Embryonic facial prominence (tissue), 1 donor: ENCODE measurements at regions not wholly inside any gene's neighbourhood (a gene's known extent, or its start where the extent isn't known, plus 50 kb on each side); places are given as distances from the start of the nearest gene placed in this dataset.

ENCODE experiments used
- DNase-seq: peaks from one replicate; pipeline ENCODE4 v3.0.0-alpha.2; 2016; ENCODE audit errors: extremely low spot score

- no peak for DNase-seq
Measured at GRCh38 chr15:93241696-93242585, 152.9 kb upstream of the RGMA start.

- no peak for DNase-seq
Measured at GRCh38 chr15:93239993-93240392, 151.0 kb upstream of the RGMA start.

- no peak for DNase-seq
Measured at GRCh38 chr15:93239591-93239990, 150.6 kb upstream of the RGMA start.

- DNase-seq, result no peak
Measured at GRCh38 chr15:93238641-93239040, 149.6 kb upstream of the RGMA start.

- no peak for DNase-seq
Measured at GRCh38 chr15:93235926-93236780, 147.1 kb upstream of the RGMA start.

- no peak for DNase-seq
Measured at GRCh38 chr15:93235269-93235668, 146.3 kb upstream of the RGMA start.

- DNase-seq, result no peak
Measured at GRCh38 chr15:93233710-93234109, 144.7 kb upstream of the RGMA start.

- DNase-seq, result no peak
Measured at GRCh38 chr15:93232845-93233244, 143.8 kb upstream of the RGMA start.

- DNase-seq, result no peak
Measured at GRCh38 chr15:93231994-93232393, 143.0 kb upstream of the RGMA start.

- DNase-seq, result no peak
Measured at GRCh38 chr15:93231261-93231925, 142.4 kb upstream of the RGMA start.

GRCh38 chr15:93228546-93228945 is 139.5 kb upstream of the RGMA start:
- no peak for DNase-seq

GRCh38 chr15:93223803-93224202 is 134.8 kb upstream of the RGMA start:
- DNase-seq, result no peak

- DNase-seq, result no peak
Measured at GRCh38 chr15:93221759-93222158, 132.7 kb upstream of the RGMA start.

- no peak for DNase-seq
Measured at GRCh38 chr15:93219859-93220420, 130.9 kb upstream of the RGMA start.

- DNase-seq, result no peak
Measured at GRCh38 chr15:93217343-93217742, 128.3 kb upstream of the RGMA start.

GRCh38 chr15:93214106-93214505 is 125.1 kb upstream of the RGMA start:
- no peak for DNase-seq

- DNase-seq, result no peak
Measured at GRCh38 chr15:93213281-93213680, 124.3 kb upstream of the RGMA start.

- DNase-seq, result no peak
Measured at GRCh38 chr15:93212578-93212977, 123.6 kb upstream of the RGMA start.

GRCh38 chr15:93210995-93211394 is 122.0 kb upstream of the RGMA start:
- DNase-seq, result no peak

- no peak for DNase-seq
Measured at GRCh38 chr15:93209690-93210445, 120.9 kb upstream of the RGMA start.

- no peak for DNase-seq
Measured at GRCh38 chr15:93206893-93207292, 117.9 kb upstream of the RGMA start.
